ENCODE measurements at regions not wholly inside any gene's neighbourhood (a gene's known extent, or its start where the extent isn't known, plus 50 kb on each side); places are given as distances from the start of the nearest gene placed in this dataset.

DNA sequence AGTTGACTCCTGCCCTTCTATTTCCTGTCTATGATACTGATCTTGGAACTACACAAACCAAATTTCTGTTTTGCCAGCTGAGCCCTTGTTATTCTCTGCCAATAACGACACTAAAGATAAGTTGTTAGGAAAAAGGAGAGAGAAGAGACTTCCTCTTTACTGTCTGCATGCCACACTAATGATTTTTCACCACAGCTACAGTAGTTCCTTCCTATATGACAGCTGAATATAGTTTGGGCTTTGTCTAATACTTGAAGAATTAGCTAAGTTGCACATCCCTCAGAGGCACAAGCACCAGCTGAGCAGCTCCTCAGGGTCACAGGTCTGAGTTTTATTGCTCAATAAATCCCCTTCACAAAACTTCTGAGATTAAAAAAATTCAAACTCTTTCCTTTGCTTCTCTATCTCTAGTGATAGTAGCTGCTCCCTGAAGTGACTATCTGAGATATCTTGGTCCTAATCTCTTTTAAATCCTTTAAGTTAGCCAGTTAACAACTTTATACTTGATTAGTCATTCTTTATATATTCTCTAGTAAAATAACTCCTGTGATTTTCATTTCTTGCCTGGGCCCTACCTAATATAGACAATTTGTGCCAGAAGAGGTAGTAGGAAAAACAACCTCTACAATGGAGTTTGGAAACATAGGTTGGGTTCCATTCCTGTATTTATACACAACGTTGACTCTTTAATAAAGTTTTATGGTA is 253.0 kb upstream of the CNTNAP5 start:
- TF ChIP-seq CTCF (IDR thresholded peaks at IDR 0.05), result no peak

GRCh38 chr2:123777116-123777515 is 248.0 kb upstream of the CNTNAP5 start:
- TF ChIP-seq CTCF (IDR thresholded peaks at IDR 0.05), result no peak

DNA sequence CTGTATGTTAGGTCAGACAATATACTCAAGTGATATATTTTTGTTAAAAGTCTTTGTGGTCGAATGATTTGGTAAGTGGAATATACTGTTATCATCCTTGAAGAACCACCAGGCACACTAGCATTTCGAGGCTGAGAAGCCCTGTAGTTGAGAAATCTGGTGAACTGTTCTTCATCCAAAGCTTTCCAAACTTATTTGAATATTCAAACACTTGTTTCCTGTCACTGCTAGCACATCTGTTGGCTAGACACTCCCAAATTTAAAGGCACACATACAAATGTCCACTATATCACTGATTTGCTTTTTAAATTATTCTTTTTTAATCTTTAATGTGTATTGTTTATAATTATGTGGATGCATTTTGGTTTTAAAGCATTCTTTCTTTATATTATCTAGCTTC is 241.9 kb upstream of the CNTNAP5 start:
- TF ChIP-seq CTCF (IDR thresholded peaks at IDR 0.05), result no peak

DNA sequence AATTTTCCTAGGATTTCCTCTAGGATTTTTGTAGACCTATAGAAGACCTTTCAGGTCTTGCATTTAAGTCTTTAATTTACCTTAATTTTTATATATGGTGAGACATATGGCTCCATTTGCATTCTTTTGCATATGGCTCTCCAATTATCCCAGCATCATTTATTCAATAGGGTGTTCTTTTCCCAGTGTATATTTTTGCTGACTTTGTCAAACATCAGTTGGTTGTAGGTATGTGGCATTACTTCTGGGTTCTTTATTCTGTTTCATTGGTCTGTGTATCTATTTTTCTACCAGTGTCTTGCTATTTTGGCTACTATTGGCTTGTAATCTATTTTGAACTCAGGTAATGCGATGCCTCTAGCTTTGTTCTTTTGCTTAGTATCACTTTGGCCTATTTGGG is 239.8 kb upstream of the CNTNAP5 start:
- no peak for TF ChIP-seq CTCF (IDR thresholded peaks at IDR 0.05)

DNA sequence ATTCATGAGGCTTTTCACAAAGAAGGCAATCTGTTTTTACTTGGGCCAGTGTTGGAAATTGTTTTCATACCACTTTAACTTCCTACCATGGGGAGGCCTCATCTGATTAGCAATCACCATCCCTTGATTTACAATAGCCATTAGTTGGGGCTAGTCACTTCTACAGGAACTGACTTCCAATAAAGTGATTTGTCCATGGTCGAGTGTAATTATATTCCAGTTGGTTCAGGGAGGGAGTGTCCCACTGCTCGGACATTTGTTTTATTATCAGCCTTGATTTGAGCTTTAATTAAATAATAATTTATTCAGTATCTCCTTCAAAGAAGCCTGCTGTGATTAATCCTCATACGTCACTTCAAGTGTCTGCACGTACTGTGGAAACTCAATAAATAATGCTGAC is 233.9 kb upstream of the CNTNAP5 start:
- TF ChIP-seq CTCF (IDR thresholded peaks at IDR 0.05), result no peak

DNA sequence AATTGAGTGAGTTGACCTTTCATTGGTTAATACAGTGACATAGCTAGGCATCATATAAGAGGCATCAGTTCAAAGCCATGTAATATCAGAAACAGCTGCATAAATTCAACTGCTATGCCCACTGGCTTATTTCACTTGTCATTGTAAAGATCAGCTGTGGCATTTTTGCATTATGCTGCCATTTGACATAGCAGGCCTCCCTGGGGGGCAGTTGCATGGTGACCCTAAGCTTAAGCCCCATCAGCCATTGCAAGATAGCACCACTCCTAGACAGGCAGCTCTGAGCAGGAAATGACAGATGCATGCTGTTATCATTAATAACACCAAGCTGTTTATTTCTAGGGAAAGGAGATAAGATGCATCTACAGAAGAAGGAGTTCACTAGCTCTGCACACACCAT is 233.4 kb upstream of the CNTNAP5 start:
- no peak for TF ChIP-seq CTCF (IDR thresholded peaks at IDR 0.05)

DNA sequence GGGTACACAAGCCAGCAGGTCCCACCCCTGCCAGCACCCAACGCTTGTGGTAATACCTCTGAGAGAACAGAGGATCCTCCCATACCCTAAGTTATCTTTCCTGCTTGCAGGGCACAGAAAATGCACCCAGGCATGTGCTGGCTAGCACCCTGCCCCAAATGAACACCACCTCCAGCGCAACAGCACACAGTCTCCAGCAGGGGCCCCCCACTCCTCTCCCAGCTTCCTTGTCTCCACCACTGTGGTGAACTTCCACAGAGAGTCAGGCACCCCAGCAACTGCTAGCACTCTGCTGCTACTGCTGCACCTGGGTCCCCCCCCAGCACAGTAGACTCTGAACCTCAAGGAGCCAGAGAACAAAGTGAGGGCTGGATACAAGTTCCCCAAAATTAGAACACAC is 216.8 kb upstream of the CNTNAP5 start:
- TF ChIP-seq CTCF (IDR thresholded peaks at IDR 0.05), result no peak

- TF ChIP-seq CTCF (IDR thresholded peaks at IDR 0.05), result no peak
These were observed 213.2 kb upstream of the CNTNAP5 start for GRCh38 chr2:123811846-123812245.
